Posterior cingulate gyrus (tissue), 11 donors: ENCODE measurements at regions not wholly inside any gene's neighbourhood (a gene's known extent, or its start where the extent isn't known, plus 50 kb on each side); places are given as distances from the start of the nearest gene placed in this dataset.

Experiments
- DNase-seq, 10 donors: peaks; one replicate each; pipeline versions ENCODE4 v3.0.0 to v3.0.0-alpha.2; 2020 to 2021; ENCODE audit warnings: mixed read lengths in 3 of 10
- intact Hi-C: fragments of 100-400 bp; cut with DNase I; formaldehyde crosslinking; loops from one replicate; pipeline ENCODE4 v1.15.1; 2023

- intact Hi-C loops: loop anchor here (10.0 kb wide), 1 partner anchor 1076 kb away; no protein-coding TSS in a partner anchor
- peak in 1 of 10 donors; percentile 39 for DNase-seq
Measured at GRCh38 chr1:219410721-219411120, 202.2 kb downstream of the ZC3H11B start.

GRCh38 chr1:219405531-219406331 lies 207.2 kb downstream of the ZC3H11B start:
- no peak for DNase-seq
- intact Hi-C loops: no loop called here

GRCh38 chr1:219404629-219405028 lies 208.3 kb downstream of the ZC3H11B start:
- intact Hi-C loops: no loop called here
- DNase-seq: no peak

- intact Hi-C loops: no loop called here
- no peak for DNase-seq
Measured at GRCh38 chr1:219402925-219403324, 210.0 kb downstream of the ZC3H11B start.

GRCh38 chr1:219401724-219402625 lies 210.9 kb downstream of the ZC3H11B start:
- DNase-seq: no peak
- intact Hi-C loops: no loop called here

GRCh38 chr1:219399446-219399845 lies 213.5 kb downstream of the ZC3H11B start:
- no peak for DNase-seq
- intact Hi-C loops: no loop called here

- intact Hi-C loops: no loop called here
- peak in 2 of 10 donors; percentile 55 to 80 for DNase-seq
Measured at GRCh38 chr1:219398815-219399396, 214.0 kb downstream of the ZC3H11B start.

GRCh38 chr1:219397511-219397910 lies 215.4 kb downstream of the ZC3H11B start:
- intact Hi-C loops: no loop called here
- DNase-seq: no peak

- intact Hi-C loops: no loop called here
- DNase-seq: no peak
Measured at GRCh38 chr1:219391297-219391696, 217.6 kb downstream of the LYPLAL1 start.

GRCh38 chr1:219387211-219387610 lies 213.5 kb downstream of the LYPLAL1 start:
- no peak for DNase-seq
- intact Hi-C loops: no loop called here

GRCh38 chr1:219385787-219386427 lies 212.2 kb downstream of the LYPLAL1 start:
- intact Hi-C loops: no loop called here

GRCh38 chr1:219383281-219383680 lies 209.6 kb downstream of the LYPLAL1 start:
- DNase-seq: no peak
- intact Hi-C loops: no loop called here

More at GRCh38 chr1:219385787-219386427, 212.2 kb downstream of the LYPLAL1 start:
- peak in 5 of 10 donors; percentile 6 to 64 (median 16) for DNase-seq

GRCh38 chr1:219381396-219381795 lies 207.7 kb downstream of the LYPLAL1 start:
- no peak for DNase-seq
- intact Hi-C loops: no loop called here

GRCh38 chr1:219380463-219380862 lies 206.8 kb downstream of the LYPLAL1 start:
- no peak for DNase-seq
- intact Hi-C loops: no loop called here

GRCh38 chr1:219379691-219380090 lies 206.0 kb downstream of the LYPLAL1 start:
- intact Hi-C loops: no loop called here
- no peak for DNase-seq

- DNase-seq: no peak
- intact Hi-C loops: no loop called here
Measured at GRCh38 chr1:219374636-219375035, 201.0 kb downstream of the LYPLAL1 start.

GRCh38 chr1:219374046-219374566 lies 200.4 kb downstream of the LYPLAL1 start:
- intact Hi-C loops: no loop called here
- DNase-seq: no peak

GRCh38 chr1:219373616-219373935 lies 199.9 kb downstream of the LYPLAL1 start:
- intact Hi-C loops: no loop called here
- no peak for DNase-seq

GRCh38 chr1:219372916-219373615 lies 199.4 kb downstream of the LYPLAL1 start:
- intact Hi-C loops: no loop called here
- DNase-seq: no peak

- no peak for DNase-seq
- intact Hi-C loops: no loop called here
Measured at GRCh38 chr1:219371471-219371870, 197.8 kb downstream of the LYPLAL1 start.
